ENCODE measurements at regions not wholly inside any gene's neighbourhood (a gene's known extent, or its start where the extent isn't known, plus 50 kb on each side); places are given as distances from the start of the nearest gene placed in this dataset.
"Not testable (repeated sequence)": the region's sequence is repeated elsewhere in the genome, so short reads cannot be mapped to it uniquely, and the experiment has no call there.

- DNase-seq (ENCODE audit: low spot score), result no peak
- H3K9me3 ChIP-seq (ENCODE audit: low read depth), result no peaks in the 10 kb centered on the region
- H3K79me2 ChIP-seq, result no peaks in the 10 kb centered on the region
- no peak for TF ChIP-seq EZH2phosphoT487 (IDR thresholded peaks at IDR 0.05; ENCODE audit: low read depth, severe bottlenecking, unreplicated experiment)
- no peak for TF ChIP-seq CTCF (IDR thresholded peaks at IDR 0.05; ENCODE audit: poor library complexity)
- no peak for TF ChIP-seq EZH2 (IDR thresholded peaks at IDR 0.05; ENCODE audit: borderline replicate concordance)
- no peak overlapping the region for H3K4me3 ChIP-seq
- no peaks in the 10 kb centered on the region for H3K4me1 ChIP-seq (ENCODE audit: insufficient read depth)
- no peaks in the 10 kb centered on the region for H3K9me2 ChIP-seq (replicated peaks; ENCODE audit: insufficient read depth)
- WGBS (ENCODE audit: low lambda C conversion rate, missing lambda C conversion rate), result 92% methylated on average over 17 of the region's 18 CpGs
- H2AFZ ChIP-seq, result no peak overlapping the region
- no peaks in the 10 kb centered on the region for H4K20me1 ChIP-seq (ENCODE audit: insufficient read depth, poor library complexity, severe bottlenecking)
- H3K4me2 ChIP-seq, result no peak overlapping the region
- H3K27me3 ChIP-seq, result no peaks in the 10 kb centered on the region
- no peaks in the 10 kb centered on the region for H3K36me3 ChIP-seq (replicated peaks; ENCODE audit: insufficient read depth, low read depth)
- no peak overlapping the region for H3K27ac ChIP-seq
These were observed 822.6 kb downstream of the GLUD2 start for GRCh38 chrX:121869876-121870477.

DNA sequence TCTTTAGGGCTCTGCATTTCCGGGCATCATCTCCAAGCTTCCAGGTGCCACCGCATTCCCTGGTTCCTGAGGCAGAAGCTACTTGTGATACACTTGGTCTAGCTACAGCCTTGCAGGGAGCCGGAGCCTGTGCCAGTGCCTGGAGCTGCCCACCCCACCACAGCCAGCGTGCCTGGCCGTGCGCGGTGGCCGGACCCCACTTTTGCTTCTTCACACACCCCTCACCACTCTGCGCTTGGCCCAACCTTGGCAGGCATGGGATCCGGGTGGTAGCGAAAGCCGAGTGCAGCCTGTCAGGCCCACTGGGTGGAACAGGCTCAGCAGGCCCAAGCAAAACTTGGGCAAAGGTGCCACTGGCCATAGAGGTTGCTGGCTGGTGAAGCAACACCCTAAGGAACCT is 823.7 kb downstream of the GLUD2 start:
- no peaks in the 10 kb centered on the region for H3K36me3 ChIP-seq (replicated peaks; ENCODE audit: insufficient read depth, low read depth)
- no peak for TF ChIP-seq CTCF (IDR thresholded peaks at IDR 0.05; ENCODE audit: poor library complexity)
- TF ChIP-seq EZH2 (IDR thresholded peaks at IDR 0.05; ENCODE audit: borderline replicate concordance), result no peak
- TF ChIP-seq EZH2phosphoT487 (IDR thresholded peaks at IDR 0.05; ENCODE audit: low read depth, severe bottlenecking, unreplicated experiment), result no peak
- H3K27ac ChIP-seq, result no peak overlapping the region
- H3K9me2 ChIP-seq (replicated peaks; ENCODE audit: insufficient read depth), result no peaks in the 10 kb centered on the region
- no peaks in the 10 kb centered on the region for H4K20me1 ChIP-seq (ENCODE audit: insufficient read depth, poor library complexity, severe bottlenecking)
- H3K4me1 ChIP-seq (ENCODE audit: insufficient read depth), result no peaks in the 10 kb centered on the region
- H3K9me3 ChIP-seq (ENCODE audit: low read depth), result no peaks in the 10 kb centered on the region
- no peaks in the 10 kb centered on the region for H3K27me3 ChIP-seq
- no peak overlapping the region for H3K4me2 ChIP-seq
- H3K4me3 ChIP-seq, result no peak overlapping the region
- H2AFZ ChIP-seq, result no peak overlapping the region
- WGBS (ENCODE audit: low lambda C conversion rate, missing lambda C conversion rate), result 95% methylated on average over 12 of the region's 12 CpGs
- no peak for DNase-seq (ENCODE audit: low spot score)
- no peaks in the 10 kb centered on the region for H3K79me2 ChIP-seq

DNA sequence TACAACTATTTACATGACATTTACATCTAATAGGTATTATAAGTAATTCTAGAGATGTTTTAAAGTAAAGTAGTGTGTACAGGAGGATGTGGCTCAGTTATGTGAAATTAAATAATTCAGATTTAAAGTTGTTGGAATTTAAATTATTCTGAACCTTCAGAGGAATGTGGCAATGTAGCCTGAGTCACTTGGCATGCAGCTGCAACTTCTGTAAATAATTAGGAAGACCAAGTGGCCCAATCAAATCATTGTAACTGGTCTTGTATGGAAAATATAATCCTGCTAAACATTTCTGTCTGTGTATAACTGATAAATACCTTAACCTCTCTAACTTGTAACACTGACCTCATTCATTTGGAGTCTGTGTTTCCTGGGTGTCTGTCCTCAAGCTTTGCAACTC is 828.9 kb downstream of the GLUD2 start:
- Histone ChIP-seq H3K4me3 (no peak overlapping the region), H3K36me3 (replicated peaks; ENCODE audit: insufficient read depth, low read depth) (no peaks in the 10 kb centered on the region), H3K4me2 (no peak overlapping the region), H3K9me2 (replicated peaks; ENCODE audit: insufficient read depth) (no peaks in the 10 kb centered on the region), H3K27me3 (no peaks in the 10 kb centered on the region), H4K20me1 (ENCODE audit: insufficient read depth, poor library complexity, severe bottlenecking) (no peaks in the 10 kb centered on the region), H2AFZ (no peak overlapping the region), H3K27ac (no peak overlapping the region), H3K79me2 (no peaks in the 10 kb centered on the region), H3K9me3 (ENCODE audit: low read depth) (no peaks in the 10 kb centered on the region), H3K4me1 (ENCODE audit: insufficient read depth) (no peaks in the 10 kb centered on the region)
- TF ChIP-seq EZH2phosphoT487 (IDR thresholded peaks at IDR 0.05; ENCODE audit: low read depth, severe bottlenecking, unreplicated experiment) (no peak), EZH2 (IDR thresholded peaks at IDR 0.05; ENCODE audit: borderline replicate concordance) (no peak), CTCF (IDR thresholded peaks at IDR 0.05; ENCODE audit: poor library complexity) (no peak)
- DNase-seq (ENCODE audit: low spot score), result no peak

DNA sequence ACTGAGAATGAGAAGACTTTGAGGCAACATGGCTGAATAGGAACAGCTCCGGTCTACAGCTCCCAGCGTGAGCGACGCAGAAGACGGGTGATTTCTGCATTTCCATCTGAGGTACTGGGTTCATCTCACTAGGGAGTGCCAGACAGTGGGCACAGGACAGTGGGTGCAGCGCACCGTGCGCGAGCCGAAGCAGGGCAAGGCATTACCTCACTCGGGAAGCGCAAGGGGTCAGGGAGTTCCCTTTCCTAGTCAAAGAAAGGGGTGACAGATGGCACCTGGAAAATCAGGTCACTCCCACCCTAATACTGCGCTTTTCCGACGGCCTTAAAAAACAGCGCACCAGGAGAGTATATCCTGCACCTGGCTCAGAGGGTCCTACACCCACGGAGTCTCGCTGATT is 829.9 kb downstream of the GLUD2 start:
- H3K9me3 ChIP-seq (ENCODE audit: low read depth); H3K4me3 ChIP-seq; DNase-seq (ENCODE audit: low spot score); H3K79me2 ChIP-seq; H3K27me3 ChIP-seq; H3K9me2 ChIP-seq (replicated peaks; ENCODE audit: insufficient read depth); H2AFZ ChIP-seq; H3K27ac ChIP-seq; H3K36me3 ChIP-seq (replicated peaks; ENCODE audit: insufficient read depth, low read depth); H3K4me2 ChIP-seq; H4K20me1 ChIP-seq (ENCODE audit: insufficient read depth, poor library complexity, severe bottlenecking); H3K4me1 ChIP-seq (ENCODE audit: insufficient read depth): not testable (repeated sequence)
- 95% methylated on average over 17 of the region's 18 CpGs for WGBS (ENCODE audit: low lambda C conversion rate, missing lambda C conversion rate)

Measured in hepatocyte (in vitro differentiated cells).